Mucosa of rectum (tissue), 2 donors: ENCODE measurements at regions not wholly inside any gene's neighbourhood (a gene's known extent, or its start where the extent isn't known, plus 50 kb on each side); places are given as distances from the start of the nearest gene placed in this dataset.
A peak's percentile ranks its signal among the peaks of the same experiment; 100 is the strongest.

ENCODE experiments used
- H3K27ac ChIP-seq, 2 donors: one replicate each; pipeline ENCODE4 v1.7.0; 2013; ENCODE audit warnings: inconsistent platforms in 2 of 2, low read depth in 2 of 2, low read length in 2 of 2
- H3K27me3 ChIP-seq, 2 donors: one replicate each; pipeline ENCODE4 v1.7.0; 2013; ENCODE audit warnings: low read length in 2 of 2; ENCODE audit not compliant: control insufficient read depth in 2 of 2, insufficient read depth in 2 of 2
- H3K36me3 ChIP-seq, 2 donors: one replicate each; pipeline ENCODE4 v1.7.0; 2013; ENCODE audit warnings: low read length in 2 of 2; ENCODE audit not compliant: control insufficient read depth in 2 of 2, insufficient read depth in 2 of 2
- H3K4me1 ChIP-seq, 2 donors: one replicate each; pipeline ENCODE4 v1.7.0; 2013; ENCODE audit warnings: low read length in 2 of 2, mild to moderate bottlenecking in 1 of 2; ENCODE audit not compliant: control insufficient read depth in 2 of 2, insufficient read depth in 2 of 2
- H3K4me3 ChIP-seq, 2 donors: one replicate each; pipeline ENCODE4 v1.7.0; 2013; ENCODE audit warnings: low read length in 2 of 2
- H3K9ac ChIP-seq, 2 donors: one replicate each; pipeline ENCODE4 v1.7.0; 2013; ENCODE audit warnings: low read length in 2 of 2, low read depth in 1 of 2, mild to moderate bottlenecking in 1 of 2
- H3K9me3 ChIP-seq, 2 donors: one replicate each; pipeline ENCODE4 v1.7.0; 2013; ENCODE audit warnings: low read length in 2 of 2; ENCODE audit not compliant: control insufficient read depth in 2 of 2
- donor health status: healthy.
- donor health status: Normal muscosa, but diverticular disease.

- Histone ChIP-seq H3K9me3 (no peaks in the 10 kb centered on the region), H3K36me3 (no peaks in the 10 kb centered on the region), H3K27me3 (peaks cover 0 to 13% of the 10 kb centered on the region in 2 donors), H3K27ac (no peak overlapping the region), H3K9ac (no peak overlapping the region), H3K4me3 (peak overlapping the region; percentile 69 to 74), H3K4me1 (peaks cover 15 to 18% of the 10 kb centered on the region in 2 donors)
Measured at GRCh38 chr2:71277536-71278103, 50.7 kb upstream of the PAIP2B start.

- H3K9ac ChIP-seq: peak overlapping the region in 1 of 2 donors; percentile 9
- peak overlapping the region; percentile 69 to 74 for H3K4me3 ChIP-seq
- H3K36me3 ChIP-seq: no peaks in the 10 kb centered on the region
- H3K4me1 ChIP-seq: peaks cover 15 to 18% of the 10 kb centered on the region in 2 donors
- H3K9me3 ChIP-seq: no peaks in the 10 kb centered on the region
- H3K27ac ChIP-seq: peak overlapping the region in 1 of 2 donors; percentile 4
- H3K27me3 ChIP-seq: peaks cover 0 to 12% of the 10 kb centered on the region in 2 donors
Measured at GRCh38 chr2:71277147-71277475, 50.2 kb upstream of the PAIP2B start.

GRCh38 chr2:71276311-71277146, 49.6 kb upstream of the PAIP2B start:
- H3K4me1 ChIP-seq: peaks cover 15 to 18% of the 10 kb centered on the region in 2 donors
- H3K4me3 ChIP-seq: peak overlapping the region; percentile 69 to 74
- H3K27ac ChIP-seq: peak overlapping the region; percentile 4 to 32
- H3K36me3 ChIP-seq: no peaks in the 10 kb centered on the region
- peak overlapping the region; percentile 9 to 37 for H3K9ac ChIP-seq
- H3K27me3 ChIP-seq: peaks cover 0 to 10% of the 10 kb centered on the region in 2 donors
- no peaks in the 10 kb centered on the region for H3K9me3 ChIP-seq
